ENCODE measurements at regions not wholly inside any gene's neighbourhood (a gene's known extent, or its start where the extent isn't known, plus 50 kb on each side); places are given as distances from the start of the nearest gene placed in this dataset.
A peak's percentile ranks its signal among the peaks of the same experiment; 100 is the strongest.

DNA sequence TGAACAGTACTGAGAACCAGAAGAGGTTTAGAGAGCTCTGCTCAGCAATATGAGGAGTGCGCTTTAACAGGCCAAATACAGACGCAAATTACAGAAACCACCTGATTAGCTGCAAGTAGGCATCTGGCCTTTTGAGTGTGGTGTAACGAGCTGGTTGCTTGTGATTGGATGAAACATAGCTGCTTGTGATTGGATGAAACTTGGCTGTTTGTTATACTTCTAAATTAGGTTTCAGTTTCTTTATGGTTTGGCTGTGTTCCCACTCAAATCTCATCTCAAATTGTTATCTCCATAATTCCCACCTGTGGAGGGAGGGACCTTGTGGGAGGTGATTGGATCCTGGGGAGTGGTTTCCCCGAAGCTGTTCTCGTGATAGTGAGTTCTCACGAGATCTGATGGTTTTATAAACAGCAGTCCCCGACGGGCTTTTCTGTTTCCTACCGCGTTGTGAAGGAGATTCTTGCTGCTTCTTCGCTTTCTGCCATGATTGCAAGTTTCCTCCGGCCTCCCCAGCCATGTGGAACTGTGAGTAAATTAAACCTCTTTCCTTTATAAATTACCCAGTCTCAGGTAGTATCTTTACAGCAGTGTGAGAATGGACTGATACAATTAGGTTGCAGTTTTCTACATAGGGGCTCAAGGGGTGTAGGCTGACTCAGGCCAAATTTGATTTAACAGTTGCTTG lies 655.9 kb upstream of the MAN1A1 start:
- Mint-ChIP-seq H3K4me1 (ENCODE audit: low read depth, unreplicated experiment) (no peaks in the 10 kb centered on the region), H3K4me3 (ENCODE audit: low read depth, unreplicated experiment) (peak overlapping the region; percentile 67), H3K27me3 (ENCODE audit: unreplicated experiment) (no peaks in the 10 kb centered on the region), H3K36me3 (ENCODE audit: insufficient read depth, unreplicated experiment) (peaks cover 8% of the 10 kb centered on the region), H3K27ac (ENCODE audit: unreplicated experiment) (peak overlapping the region; percentile 16), H3K9me3 (ENCODE audit: low read depth, unreplicated experiment) (peaks cover 6% of the 10 kb centered on the region)
- no TSS peak for BruUV-seq (replicated peaks)
- no peak for TF ChIP-seq CTCF (IDR thresholded peaks at IDR 0.05; ENCODE audit: unreplicated experiment)
- CTCF ChIA-PET, result no interaction called here
- DNase-seq, result peak; percentile 49
- intact Hi-C loops (cut with micrococcal nuclease; ENCODE audit: unreplicated experiment), result no loop called here

DNA sequence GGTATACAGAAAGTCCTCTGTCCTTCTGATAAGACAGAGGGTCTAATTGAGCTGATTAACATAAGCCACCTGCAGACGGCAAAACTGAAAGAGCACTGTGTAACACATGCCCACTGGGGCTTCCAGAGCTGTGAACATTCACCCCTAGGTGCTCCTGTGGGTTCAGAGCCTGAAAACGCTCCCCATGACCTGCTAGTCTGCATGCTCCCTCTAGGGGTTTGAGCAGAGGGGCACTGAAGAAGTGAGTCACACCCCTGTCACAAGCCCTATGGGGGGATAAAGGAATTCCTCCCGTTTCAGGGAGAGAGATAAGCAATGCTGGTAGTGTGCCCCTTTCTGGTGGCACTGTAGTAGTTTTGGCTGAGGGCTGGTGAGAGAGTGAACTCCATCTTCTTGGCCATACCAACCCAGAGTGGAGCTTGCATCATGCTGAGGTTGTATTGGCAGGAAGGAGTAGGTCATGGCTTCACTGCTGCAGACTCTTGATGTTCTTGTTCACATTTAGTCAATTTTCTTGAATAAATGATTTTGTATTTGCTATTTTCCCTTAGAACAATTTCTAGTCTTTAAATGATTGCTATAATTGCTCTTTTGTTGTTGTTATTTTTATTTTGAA lies 637.5 kb upstream of the MAN1A1 start:
- BruUV-seq (replicated peaks), result no TSS peak
- Mint-ChIP-seq H3K27ac (ENCODE audit: unreplicated experiment) (no peak overlapping the region), H3K9me3 (ENCODE audit: low read depth, unreplicated experiment) (peaks cover 3% of the 10 kb centered on the region), H3K4me1 (ENCODE audit: low read depth, unreplicated experiment) (no peaks in the 10 kb centered on the region), H3K27me3 (ENCODE audit: unreplicated experiment) (no peaks in the 10 kb centered on the region), H3K36me3 (ENCODE audit: insufficient read depth, unreplicated experiment) (no peaks in the 10 kb centered on the region), H3K4me3 (ENCODE audit: low read depth, unreplicated experiment) (no peak overlapping the region)
- no peak for DNase-seq
- no peak for TF ChIP-seq CTCF (IDR thresholded peaks at IDR 0.05; ENCODE audit: unreplicated experiment)
- intact Hi-C loops (cut with micrococcal nuclease; ENCODE audit: unreplicated experiment), result no loop called here
- CTCF ChIA-PET, result no interaction called here

DNA sequence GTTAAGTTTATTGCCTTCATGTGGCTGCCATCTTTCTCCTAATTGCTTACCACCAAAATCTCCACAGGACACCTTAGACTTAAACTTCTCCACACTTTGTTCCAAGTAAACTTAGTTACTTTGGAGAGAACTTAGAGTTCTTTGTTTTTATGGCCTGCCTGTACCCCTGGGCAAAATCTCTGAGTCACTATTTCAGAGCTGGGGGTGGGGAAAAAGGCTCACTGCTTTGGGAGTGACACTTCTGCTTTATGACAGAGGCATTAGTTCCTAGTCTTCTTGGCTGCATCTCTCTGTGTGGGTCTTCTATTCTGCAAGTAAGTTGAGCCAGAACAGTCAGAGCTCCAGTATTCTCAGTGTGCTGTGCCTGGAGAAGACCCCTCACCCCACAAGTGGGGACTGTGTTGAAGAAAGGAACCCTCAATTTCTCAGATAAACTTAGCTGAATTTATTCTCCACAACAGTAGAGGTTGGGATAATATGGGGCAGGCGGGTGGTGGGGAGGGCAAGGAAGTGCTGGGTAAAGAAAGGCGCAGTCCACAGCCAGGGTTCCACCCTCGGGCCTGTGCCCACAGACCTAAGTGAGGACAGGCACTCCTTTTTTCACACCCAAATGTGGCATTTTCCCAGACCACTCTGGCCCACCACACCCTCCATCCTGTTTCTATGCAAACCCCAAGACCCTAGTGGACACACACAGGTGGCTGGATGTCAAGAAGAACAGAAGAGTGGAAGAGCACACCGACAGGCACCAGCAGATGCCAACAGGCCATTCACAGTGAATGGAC lies 636.6 kb upstream of the MAN1A1 start:
- CTCF ChIA-PET, result no interaction called here
- Mint-ChIP-seq H3K9me3 (ENCODE audit: low read depth, unreplicated experiment) (peaks cover 3% of the 10 kb centered on the region), H3K4me1 (ENCODE audit: low read depth, unreplicated experiment) (no peaks in the 10 kb centered on the region), H3K27ac (ENCODE audit: unreplicated experiment) (no peak overlapping the region), H3K27me3 (ENCODE audit: unreplicated experiment) (no peaks in the 10 kb centered on the region), H3K36me3 (ENCODE audit: insufficient read depth, unreplicated experiment) (no peaks in the 10 kb centered on the region), H3K4me3 (ENCODE audit: low read depth, unreplicated experiment) (no peak overlapping the region)
- no TSS peak for BruUV-seq (replicated peaks)
- DNase-seq, result no peak
- no peak for TF ChIP-seq CTCF (IDR thresholded peaks at IDR 0.05; ENCODE audit: unreplicated experiment)
- intact Hi-C loops (cut with micrococcal nuclease; ENCODE audit: unreplicated experiment), result no loop called here

- Mint-ChIP-seq H3K4me3 (ENCODE audit: low read depth, unreplicated experiment) (no peak overlapping the region), H3K27me3 (ENCODE audit: unreplicated experiment) (no peaks in the 10 kb centered on the region), H3K9me3 (ENCODE audit: low read depth, unreplicated experiment) (no peaks in the 10 kb centered on the region), H3K4me1 (ENCODE audit: low read depth, unreplicated experiment) (no peaks in the 10 kb centered on the region), H3K27ac (ENCODE audit: unreplicated experiment) (no peak overlapping the region), H3K36me3 (ENCODE audit: insufficient read depth, unreplicated experiment) (no peaks in the 10 kb centered on the region)
- no TSS peak for BruUV-seq (replicated peaks)
- intact Hi-C loops (cut with micrococcal nuclease; ENCODE audit: unreplicated experiment), result no loop called here
- TF ChIP-seq CTCF (IDR thresholded peaks at IDR 0.05; ENCODE audit: unreplicated experiment), result no peak
- CTCF ChIA-PET, result no interaction called here
- DNase-seq, result no peak
These were observed 631.2 kb upstream of the MAN1A1 start for GRCh38 chr6:119980802-119981201.

All from Calu3 (cell line).